ENCODE measurements at regions not wholly inside any gene's neighbourhood (a gene's known extent, or its start where the extent isn't known, plus 50 kb on each side); places are given as distances from the start of the nearest gene placed in this dataset.

DNA sequence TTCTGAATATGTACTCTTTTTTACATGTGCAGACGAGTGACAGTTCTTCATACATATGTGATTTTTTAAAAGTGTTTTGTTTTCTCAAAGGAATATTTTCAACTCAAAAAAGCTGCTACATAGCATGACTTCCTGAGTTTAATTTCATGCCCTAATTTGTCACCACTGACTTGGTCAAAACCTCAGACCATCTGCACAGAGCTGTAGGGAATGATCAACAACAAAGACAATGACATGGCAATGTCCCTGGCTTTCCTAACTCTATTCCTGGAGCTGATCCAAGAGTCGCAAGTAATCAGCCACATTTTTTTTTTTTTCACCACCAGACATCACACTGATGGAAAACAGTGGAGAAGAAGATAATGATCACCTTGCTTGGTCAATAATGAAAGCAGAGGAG, 97.7 kb downstream of the TMA16 start:
- ATAC-seq, result no peak
- intact Hi-C loops (cut with DNase I, micrococcal nuclease), result no loop called here

DNA sequence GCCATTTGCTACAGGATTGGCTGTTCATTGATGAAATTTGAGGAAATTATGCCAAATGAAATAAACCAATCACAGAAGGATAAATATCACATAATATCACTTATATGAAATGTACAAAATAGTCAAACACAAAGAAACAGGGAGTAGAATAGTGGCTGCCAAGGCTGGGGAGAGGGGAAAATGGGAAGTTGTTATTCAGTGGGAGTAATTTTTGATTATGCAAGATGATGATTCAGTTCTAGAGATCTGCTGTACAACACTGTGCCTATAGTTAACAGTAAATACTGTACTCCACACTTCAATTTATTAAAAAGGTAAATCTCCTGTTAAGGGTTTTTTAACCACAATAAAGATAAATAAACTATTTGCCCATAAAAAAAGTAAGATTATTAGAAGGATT, 101.1 kb downstream of the TMA16 start:
- intact Hi-C loops (cut with DNase I, micrococcal nuclease), result no loop called here
- no peaks in the 10 kb centered on the region for H3K36me3 ChIP-seq (ENCODE audit: low read depth)
- H3K4me1 ChIP-seq (ENCODE audit: low read depth), result no peaks in the 10 kb centered on the region
- no peak overlapping the region for H3K4me3 ChIP-seq
- ATAC-seq (no peak), DNase-seq (no peak)
- TF ChIP-seq, protein P1, sequence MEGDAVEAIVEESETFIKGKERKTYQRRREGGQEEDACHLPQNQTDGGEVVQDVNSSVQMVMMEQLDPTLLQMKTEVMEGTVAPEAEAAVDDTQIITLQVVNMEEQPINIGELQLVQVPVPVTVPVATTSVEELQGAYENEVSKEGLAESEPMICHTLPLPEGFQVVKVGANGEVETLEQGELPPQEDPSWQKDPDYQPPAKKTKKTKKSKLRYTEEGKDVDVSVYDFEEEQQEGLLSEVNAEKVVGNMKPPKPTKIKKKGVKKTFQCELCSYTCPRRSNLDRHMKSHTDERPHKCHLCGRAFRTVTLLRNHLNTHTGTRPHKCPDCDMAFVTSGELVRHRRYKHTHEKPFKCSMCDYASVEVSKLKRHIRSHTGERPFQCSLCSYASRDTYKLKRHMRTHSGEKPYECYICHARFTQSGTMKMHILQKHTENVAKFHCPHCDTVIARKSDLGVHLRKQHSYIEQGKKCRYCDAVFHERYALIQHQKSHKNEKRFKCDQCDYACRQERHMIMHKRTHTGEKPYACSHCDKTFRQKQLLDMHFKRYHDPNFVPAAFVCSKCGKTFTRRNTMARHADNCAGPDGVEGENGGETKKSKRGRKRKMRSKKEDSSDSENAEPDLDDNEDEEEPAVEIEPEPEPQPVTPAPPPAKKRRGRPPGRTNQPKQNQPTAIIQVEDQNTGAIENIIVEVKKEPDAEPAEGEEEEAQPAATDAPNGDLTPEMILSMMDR (IDR thresholded peaks at IDR 0.05), result no peak
- no peaks in the 10 kb centered on the region for H3K9me3 ChIP-seq

More for the DNA sequence above, 97.7 kb downstream of the TMA16 start:
- H3K4me1 ChIP-seq (ENCODE audit: low read depth), result no peaks in the 10 kb centered on the region
- no peak overlapping the region for H3K4me3 ChIP-seq
- no peak for DNase-seq
- TF ChIP-seq, protein P1 (IDR thresholded peaks at IDR 0.05), result no peak
- H3K9me3 ChIP-seq, result no peaks in the 10 kb centered on the region
- no peaks in the 10 kb centered on the region for H3K36me3 ChIP-seq (ENCODE audit: low read depth)

DNA sequence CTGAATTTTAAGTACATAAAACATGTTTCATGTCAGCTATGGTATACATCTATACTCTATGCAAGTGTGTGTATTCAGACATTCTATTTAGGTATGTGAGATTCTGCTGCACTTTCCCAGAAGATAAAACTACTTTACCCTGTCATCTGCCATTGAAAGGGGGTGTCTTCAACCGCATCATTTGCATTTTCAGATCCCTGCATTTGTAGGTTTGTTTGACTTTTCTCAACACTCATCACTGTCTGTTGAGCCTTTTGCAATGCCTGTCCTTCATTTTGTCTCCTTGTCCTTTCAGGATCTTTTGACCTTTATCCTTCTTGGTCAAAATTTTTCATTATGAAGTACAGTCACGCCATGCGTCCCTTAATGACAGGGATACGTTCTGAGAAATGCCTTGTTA, 103.5 kb downstream of the TMA16 start:
- H3K9me3 ChIP-seq, result no peaks in the 10 kb centered on the region
- H3K4me3 ChIP-seq, result no peak overlapping the region
- no peaks in the 10 kb centered on the region for H3K4me1 ChIP-seq (ENCODE audit: low read depth)
- TF ChIP-seq, protein P1 (IDR thresholded peaks at IDR 0.05), result no peak
- intact Hi-C loops (cut with DNase I, micrococcal nuclease), result no loop called here
- no peak for ATAC-seq
- DNase-seq, result no peak
- no peaks in the 10 kb centered on the region for H3K36me3 ChIP-seq (ENCODE audit: low read depth)

DNA sequence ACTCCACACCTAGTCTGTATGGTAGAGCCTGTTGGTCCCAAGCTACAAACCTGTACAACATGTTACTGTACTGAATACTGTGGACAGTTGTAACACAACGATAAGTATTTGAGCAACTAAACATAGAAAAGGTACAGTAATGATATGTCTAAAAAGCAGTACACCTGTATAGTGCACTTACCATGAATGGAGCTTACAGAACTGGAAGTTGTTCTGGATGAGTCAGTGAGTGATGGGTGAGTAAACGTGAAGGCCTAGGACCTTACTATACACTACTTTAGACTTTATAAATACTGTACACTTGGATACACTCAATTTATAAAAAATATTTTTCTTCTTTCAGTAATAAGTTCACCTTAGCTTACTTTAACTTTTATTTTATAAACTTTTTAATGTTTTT, 104.0 kb downstream of the TMA16 start:
- TF ChIP-seq, protein P1 (IDR thresholded peaks at IDR 0.05), result no peak
- DNase-seq, result no peak
- H3K36me3 ChIP-seq (ENCODE audit: low read depth), result no peaks in the 10 kb centered on the region
- no peaks in the 10 kb centered on the region for H3K9me3 ChIP-seq
- no peak for ATAC-seq
- H3K4me3 ChIP-seq, result no peak overlapping the region
- intact Hi-C loops (cut with DNase I, micrococcal nuclease), result no loop called here
- no peaks in the 10 kb centered on the region for H3K4me1 ChIP-seq (ENCODE audit: low read depth)

DNA sequence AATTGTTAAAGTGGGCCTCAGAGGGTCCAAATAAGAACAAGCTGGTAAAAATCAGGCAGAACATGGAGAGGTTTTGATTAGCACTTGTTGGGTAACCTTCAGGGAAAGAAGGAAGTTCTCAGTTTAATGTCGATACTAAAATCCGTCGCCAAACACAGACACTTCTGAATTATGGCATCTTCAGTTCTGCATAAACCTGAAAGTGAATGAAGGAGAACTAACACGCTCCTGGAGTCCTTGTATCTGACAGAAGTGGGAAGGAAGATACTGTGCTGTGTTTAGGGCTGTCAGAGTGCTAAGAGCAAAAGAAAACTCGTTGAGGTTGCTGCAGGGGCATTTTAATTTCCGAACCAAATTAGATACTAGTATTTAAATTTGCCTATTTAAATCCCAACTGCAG, 106.2 kb downstream of the TMA16 start:
- intact Hi-C loops (cut with DNase I, micrococcal nuclease), result no loop called here
- Histone ChIP-seq H3K9me3 (no peaks in the 10 kb centered on the region), H3K36me3 (ENCODE audit: low read depth) (no peaks in the 10 kb centered on the region), H3K4me3 (no peak overlapping the region), H3K4me1 (ENCODE audit: low read depth) (no peaks in the 10 kb centered on the region)
- ATAC-seq (no peak), DNase-seq (no peak)
- TF ChIP-seq, protein P1 (IDR thresholded peaks at IDR 0.05), result no peak

DNA sequence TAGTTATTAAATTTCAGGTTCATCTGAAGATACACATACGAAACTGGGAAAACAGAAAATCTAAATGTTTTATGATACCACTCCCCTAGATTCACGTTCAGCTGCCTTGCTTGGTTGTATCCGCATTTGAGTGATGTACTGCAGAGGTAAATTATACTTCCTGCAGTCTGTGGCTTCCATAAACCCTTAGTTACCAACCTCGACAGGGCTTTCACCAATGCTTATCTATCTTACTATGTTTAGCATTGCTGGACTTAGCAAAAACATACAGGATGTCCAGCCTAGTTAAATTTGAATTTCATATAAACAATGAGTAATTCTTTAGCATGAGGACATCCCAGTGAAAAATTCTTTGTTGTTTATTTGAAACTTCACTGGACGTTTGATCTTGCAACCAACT, 108.8 kb downstream of the TMA16 start:
- intact Hi-C loops (cut with DNase I, micrococcal nuclease), result no loop called here
- Histone ChIP-seq H3K4me1 (ENCODE audit: low read depth) (no peaks in the 10 kb centered on the region), H3K4me3 (no peak overlapping the region), H3K9me3 (no peaks in the 10 kb centered on the region), H3K36me3 (ENCODE audit: low read depth) (no peaks in the 10 kb centered on the region)
- ATAC-seq (no peak), DNase-seq (no peak)
- TF ChIP-seq, protein P1 (IDR thresholded peaks at IDR 0.05), result no peak
